Type B pancreatic cell (in vitro differentiated cells): ENCODE measurements at regions not wholly inside any gene's neighbourhood (a gene's known extent, or its start where the extent isn't known, plus 50 kb on each side); places are given as distances from the start of the nearest gene placed in this dataset.

Source experiments
- DNase-seq: peaks from one replicate; pipeline ENCODE4 v3.0.0; 2021; ENCODE audit warnings: mixed read lengths; ENCODE audit not compliant: unreplicated experiment; ENCODE audit errors: extremely low spot score
- H3K27ac Mint-ChIP-seq: 2 replicates; pipeline ENCODE4 v1.8.0; 2021; ENCODE audit warnings: mild to moderate bottlenecking, mixed read lengths
- H3K27me3 Mint-ChIP-seq: 2 replicates; pipeline ENCODE4 v1.8.0; 2021; ENCODE audit warnings: mixed read lengths
- H3K36me3 Mint-ChIP-seq: 2 replicates; pipeline ENCODE4 v1.8.0; 2021; ENCODE audit warnings: mixed read lengths
- H3K4me1 Mint-ChIP-seq: one replicate; pipeline ENCODE4 v1.8.0; 2021; ENCODE audit warnings: mixed read lengths; ENCODE audit not compliant: unreplicated experiment
- H3K4me3 Mint-ChIP-seq: 2 replicates; pipeline ENCODE4 v1.8.0; 2021; ENCODE audit warnings: mild to moderate bottlenecking, mixed read lengths
- H3K9me3 Mint-ChIP-seq: 2 replicates; pipeline ENCODE4 v1.8.0; 2021; ENCODE audit warnings: mixed read lengths
- CTCF ChIP-seq: fragments of 200-600 bp; sonication (generic); conservative IDR thresholded peaks from 2 replicates; pipeline ENCODE4 v1.5.0; 2021; ENCODE audit warnings: antibody characterized with exemption, mild to moderate bottlenecking

DNA sequence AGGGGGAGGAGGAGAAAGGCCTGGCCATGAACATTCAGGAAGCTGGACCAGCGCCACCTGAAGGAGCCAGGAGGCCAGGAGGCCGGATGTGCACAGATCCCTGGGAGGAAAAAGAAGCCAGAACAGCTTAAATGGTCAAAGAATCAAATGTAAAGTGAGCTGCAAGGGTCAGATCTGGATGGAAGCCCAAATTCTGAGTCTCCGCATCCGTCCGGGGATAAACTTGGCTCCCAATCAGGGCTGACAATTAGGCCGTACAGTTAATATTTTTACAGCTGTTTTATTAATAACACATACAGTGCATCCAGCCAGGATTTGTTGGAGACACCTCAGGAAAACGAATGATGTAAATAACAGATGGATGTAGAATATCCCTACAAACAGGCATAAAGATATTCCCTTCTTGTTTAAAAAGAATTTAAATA is 495.1 kb upstream of the TCF4 start:
- Mint-ChIP-seq H3K36me3 (no peaks in the 10 kb centered on the region), H3K4me3 (no peak overlapping the region), H3K27me3 (no peaks in the 10 kb centered on the region), H3K4me1 (peaks cover 16% of the 10 kb centered on the region), H3K27ac (no peak overlapping the region), H3K9me3 (no peaks in the 10 kb centered on the region)
- DNase-seq: no peak
- TF ChIP-seq CTCF: no peak

DNA sequence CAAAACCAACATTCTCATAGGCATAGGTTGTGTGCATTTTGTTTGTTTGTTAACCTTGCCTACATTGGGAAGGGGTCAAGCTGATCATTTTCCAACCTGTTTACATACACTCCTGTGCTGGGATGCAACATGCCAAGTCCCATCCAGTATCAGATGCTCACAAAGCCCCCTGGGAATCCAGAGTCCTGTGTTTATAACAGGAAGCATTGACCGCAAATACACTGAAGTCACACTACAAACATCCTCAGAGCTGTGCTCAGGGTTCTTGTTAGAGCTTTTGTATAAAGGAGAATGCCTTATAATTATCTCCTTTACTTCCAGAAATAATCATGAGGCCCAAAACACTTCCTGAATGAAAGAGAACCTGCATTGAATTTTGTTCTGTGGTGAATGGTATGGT is 488.7 kb upstream of the TCF4 start:
- no peaks in the 10 kb centered on the region for H3K27me3 Mint-ChIP-seq

GRCh38 chr18:56068701-56069100 is 480.7 kb upstream of the TCF4 start:
- Mint-ChIP-seq H3K4me1 (peaks cover 9% of the 10 kb centered on the region), H3K27me3 (no peaks in the 10 kb centered on the region), H3K4me3 (no peak overlapping the region), H3K36me3 (no peaks in the 10 kb centered on the region), H3K27ac (no peak overlapping the region), H3K9me3 (peaks cover 8% of the 10 kb centered on the region)
- no peak for TF ChIP-seq CTCF
- no peak for DNase-seq

More for the DNA sequence above, 488.7 kb upstream of the TCF4 start:
- no peak overlapping the region for H3K27ac Mint-ChIP-seq
- no peaks in the 10 kb centered on the region for H3K36me3 Mint-ChIP-seq
- no peak for TF ChIP-seq CTCF
- peaks cover 13% of the 10 kb centered on the region for H3K9me3 Mint-ChIP-seq
- H3K4me3 Mint-ChIP-seq: no peak overlapping the region
- no peaks in the 10 kb centered on the region for H3K4me1 Mint-ChIP-seq
- DNase-seq: no peak

DNA sequence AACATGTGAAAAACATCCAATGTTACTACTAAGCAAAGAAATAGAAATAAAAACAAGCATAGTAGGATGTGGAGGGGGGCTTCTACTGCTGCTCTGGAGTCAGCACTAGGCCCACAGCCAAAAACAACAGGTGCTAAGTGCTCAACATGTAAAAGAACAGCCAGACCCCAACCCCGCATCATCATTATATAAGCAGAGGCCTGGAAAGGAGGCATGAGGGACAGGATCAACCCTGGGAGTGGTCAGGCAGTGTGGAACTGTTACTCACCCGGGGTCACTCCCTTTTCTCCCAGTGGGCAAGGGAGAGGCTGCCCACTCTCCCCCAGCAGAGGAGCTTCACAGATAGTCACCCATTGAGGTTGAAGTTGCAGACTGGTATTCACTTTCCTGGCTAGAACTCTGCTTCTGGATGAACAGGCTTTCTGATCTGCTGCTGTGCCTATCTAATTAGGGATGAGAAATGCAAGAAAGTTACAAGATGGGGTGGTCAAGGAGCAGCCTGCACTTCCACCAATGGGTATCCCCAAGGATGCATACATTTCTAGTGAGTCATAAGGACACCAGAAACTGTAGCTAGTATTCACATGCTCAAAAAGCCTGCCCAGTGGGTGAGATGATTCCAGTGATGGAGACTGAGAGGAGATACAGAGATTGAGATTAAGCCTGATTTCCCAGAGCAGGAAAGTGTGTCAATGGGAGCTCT is 480.1 kb upstream of the TCF4 start:
- Mint-ChIP-seq H3K27ac (no peak overlapping the region), H3K27me3 (no peaks in the 10 kb centered on the region), H3K9me3 (peaks cover 8% of the 10 kb centered on the region), H3K36me3 (no peaks in the 10 kb centered on the region), H3K4me1 (peaks cover 13% of the 10 kb centered on the region), H3K4me3 (no peak overlapping the region)
- DNase-seq: no peak
- no peak for TF ChIP-seq CTCF

- DNase-seq: no peak
- no peak overlapping the region for H3K27ac Mint-ChIP-seq
- no peak overlapping the region for H3K4me3 Mint-ChIP-seq
- no peak for TF ChIP-seq CTCF
- no peaks in the 10 kb centered on the region for H3K36me3 Mint-ChIP-seq
- peaks cover 6% of the 10 kb centered on the region for H3K9me3 Mint-ChIP-seq
- no peaks in the 10 kb centered on the region for H3K27me3 Mint-ChIP-seq
- H3K4me1 Mint-ChIP-seq: peaks cover 13% of the 10 kb centered on the region
Observed at GRCh38 chr18:56067214-56067894, 479.4 kb upstream of the TCF4 start.
